GM20000 (cell line): ENCODE measurements at regions not wholly inside any gene's neighbourhood (a gene's known extent, or its start where the extent isn't known, plus 50 kb on each side); places are given as distances from the start of the nearest gene placed in this dataset.
"Not testable (repeated sequence)": the region's sequence is repeated elsewhere in the genome, so short reads cannot be mapped to it uniquely, and the experiment has no call there.

Source experiments
- DNase-seq: peaks from one replicate; pipeline ENCODE4 v3.0.0; 2012; ENCODE audit warnings: low spot score
- TF ChIP-seq, protein P1 (sequence below): IDR thresholded peaks from 2 replicates; pipeline ENCODE4 v1.5.1; 2012; ENCODE audit warnings: mild to moderate bottlenecking, control low read depth; ENCODE audit errors: extremely low read depth, missing control alignments

DNA sequence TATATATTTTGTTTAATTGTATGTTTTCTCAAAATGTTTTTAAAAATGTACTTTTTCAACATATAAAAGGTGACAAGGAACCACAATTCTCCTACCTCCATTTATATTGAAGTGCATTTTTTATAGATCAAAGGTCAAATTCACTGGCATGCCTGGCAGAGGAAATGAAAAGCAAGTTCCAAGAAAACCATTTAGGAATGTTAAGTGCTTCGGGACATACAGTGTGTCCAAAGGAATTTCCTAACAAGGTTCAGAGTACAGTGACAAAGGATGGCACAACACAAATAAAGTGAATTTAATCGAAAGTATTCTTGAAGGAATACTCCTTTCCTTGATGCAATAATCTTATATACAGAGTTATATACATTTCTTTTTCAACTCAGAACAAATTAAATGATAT is 242.3 kb downstream of the CCER1 start:
- TF ChIP-seq, protein P1, sequence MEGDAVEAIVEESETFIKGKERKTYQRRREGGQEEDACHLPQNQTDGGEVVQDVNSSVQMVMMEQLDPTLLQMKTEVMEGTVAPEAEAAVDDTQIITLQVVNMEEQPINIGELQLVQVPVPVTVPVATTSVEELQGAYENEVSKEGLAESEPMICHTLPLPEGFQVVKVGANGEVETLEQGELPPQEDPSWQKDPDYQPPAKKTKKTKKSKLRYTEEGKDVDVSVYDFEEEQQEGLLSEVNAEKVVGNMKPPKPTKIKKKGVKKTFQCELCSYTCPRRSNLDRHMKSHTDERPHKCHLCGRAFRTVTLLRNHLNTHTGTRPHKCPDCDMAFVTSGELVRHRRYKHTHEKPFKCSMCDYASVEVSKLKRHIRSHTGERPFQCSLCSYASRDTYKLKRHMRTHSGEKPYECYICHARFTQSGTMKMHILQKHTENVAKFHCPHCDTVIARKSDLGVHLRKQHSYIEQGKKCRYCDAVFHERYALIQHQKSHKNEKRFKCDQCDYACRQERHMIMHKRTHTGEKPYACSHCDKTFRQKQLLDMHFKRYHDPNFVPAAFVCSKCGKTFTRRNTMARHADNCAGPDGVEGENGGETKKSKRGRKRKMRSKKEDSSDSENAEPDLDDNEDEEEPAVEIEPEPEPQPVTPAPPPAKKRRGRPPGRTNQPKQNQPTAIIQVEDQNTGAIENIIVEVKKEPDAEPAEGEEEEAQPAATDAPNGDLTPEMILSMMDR: no peak
- DNase-seq: no peak

DNA sequence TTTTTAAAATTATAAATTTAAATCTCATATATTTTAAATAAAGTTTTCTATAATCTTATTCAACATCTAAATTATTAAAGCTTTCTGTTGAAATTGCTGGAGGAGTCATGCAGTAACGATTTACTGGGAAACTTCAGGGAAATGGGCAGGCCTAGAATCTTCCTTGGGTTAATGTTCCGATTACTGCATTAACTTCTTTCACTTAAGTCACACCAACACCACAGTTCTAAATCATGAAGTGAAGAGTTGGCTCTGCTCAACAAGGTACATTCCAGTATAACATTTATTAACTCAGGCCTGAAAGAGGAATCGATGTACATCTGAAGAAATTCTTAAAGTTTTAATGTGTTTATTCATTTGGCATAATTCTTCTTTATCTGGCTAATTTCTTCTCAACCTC is 244.3 kb downstream of the CCER1 start:
- DNase-seq: no peak
- TF ChIP-seq, protein P1: no peak

DNA sequence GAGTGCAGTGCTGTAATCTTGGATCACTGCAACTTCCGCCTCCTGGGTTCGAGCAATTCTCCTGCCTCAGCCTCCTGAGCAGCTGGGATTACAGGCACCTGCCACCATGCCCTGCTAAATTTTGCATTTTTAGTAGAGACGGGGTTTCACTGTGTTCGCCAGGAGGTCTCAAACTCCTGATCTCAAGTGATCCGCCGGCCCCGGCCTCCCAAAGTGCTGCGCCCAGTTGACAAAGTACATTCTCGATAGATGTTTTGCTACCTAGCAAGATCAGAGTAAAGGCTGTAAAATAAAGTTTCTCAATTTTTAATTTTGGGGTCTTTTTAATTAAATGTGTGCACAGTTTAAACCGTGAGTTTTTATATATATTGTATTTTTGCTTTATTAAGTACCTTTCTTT is 248.9 kb downstream of the CCER1 start:
- TF ChIP-seq, protein P1: no peak
- DNase-seq: no peak

DNA sequence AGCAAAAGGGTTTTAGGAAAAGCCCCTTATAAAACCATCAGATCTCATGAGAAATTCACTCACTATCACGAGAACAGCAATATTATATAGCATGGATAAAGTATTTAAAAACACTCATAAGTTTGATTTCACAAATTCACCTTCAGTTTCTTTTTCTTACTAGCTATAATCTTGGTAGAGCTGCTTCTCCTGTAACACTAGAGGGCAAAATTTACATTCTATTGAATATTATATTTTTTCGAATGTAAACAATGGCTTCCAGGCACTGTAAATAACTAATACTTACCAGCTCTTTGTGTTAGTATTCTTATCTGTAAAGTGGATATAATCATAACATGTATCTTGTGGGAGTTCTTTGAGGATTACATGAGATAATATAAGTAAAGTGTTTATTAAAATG is 259.6 kb downstream of the CCER1 start:
- DNase-seq: no peak
- TF ChIP-seq, protein P1: no peak

DNA sequence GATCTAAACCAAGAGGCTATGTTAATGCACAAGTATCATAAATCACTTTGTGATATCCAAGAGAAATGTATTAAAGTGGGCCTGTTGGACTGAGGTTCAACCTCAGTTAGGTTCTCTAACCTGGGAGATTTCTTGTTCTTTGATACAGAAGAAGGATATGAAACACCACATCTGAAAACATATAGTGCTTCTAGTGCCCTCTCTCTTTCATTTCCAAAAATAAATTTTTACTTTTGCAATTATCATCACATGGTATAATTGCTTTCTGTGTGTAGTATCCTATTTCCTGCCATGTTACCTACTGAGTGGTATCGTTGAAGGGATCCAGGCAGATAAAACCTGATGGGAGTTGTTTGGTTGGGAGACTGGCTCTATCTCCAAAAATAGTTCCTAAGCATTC is 264.9 kb downstream of the CCER1 start:
- TF ChIP-seq, protein P1: no peak
- no peak for DNase-seq

DNA sequence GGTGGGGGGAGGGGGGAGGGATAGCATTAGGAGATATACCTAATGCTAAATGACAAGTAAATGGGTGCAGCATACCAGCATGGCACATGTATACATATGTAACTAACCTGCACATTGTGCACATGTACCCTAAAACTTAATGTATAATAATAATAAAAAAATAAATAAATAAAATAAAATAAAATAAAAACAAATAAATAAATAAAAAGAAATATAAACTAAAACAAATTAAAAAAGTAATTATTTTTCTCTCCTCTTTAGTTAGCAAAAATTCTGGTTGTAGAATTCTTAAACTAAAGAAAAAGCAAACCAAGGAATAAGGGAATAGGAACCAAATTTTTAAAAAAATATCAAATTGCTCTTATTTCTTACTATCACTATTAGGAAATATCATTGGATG is 267.3 kb downstream of the CCER1 start:
- not testable (repeated sequence) for DNase-seq

DNA sequence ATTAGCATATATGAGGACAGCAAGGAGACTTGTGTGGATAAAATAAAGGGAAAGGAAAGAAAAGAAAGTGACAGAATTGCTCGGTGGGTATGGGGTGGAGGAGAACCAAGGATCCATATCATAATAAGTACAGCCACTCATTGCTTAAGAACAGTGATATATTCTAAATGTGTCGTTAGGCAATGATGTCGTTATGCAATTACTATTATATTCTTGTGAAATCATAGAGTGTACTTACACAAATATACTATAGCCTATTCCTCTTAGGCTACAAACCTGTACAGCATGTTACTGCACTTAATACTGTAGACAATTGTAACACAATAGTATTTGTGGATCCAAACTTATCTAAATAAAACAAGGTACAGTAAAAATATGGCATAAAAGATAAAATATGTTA is 271.1 kb downstream of the CCER1 start:
- no peak for DNase-seq
- TF ChIP-seq, protein P1: no peak

DNA sequence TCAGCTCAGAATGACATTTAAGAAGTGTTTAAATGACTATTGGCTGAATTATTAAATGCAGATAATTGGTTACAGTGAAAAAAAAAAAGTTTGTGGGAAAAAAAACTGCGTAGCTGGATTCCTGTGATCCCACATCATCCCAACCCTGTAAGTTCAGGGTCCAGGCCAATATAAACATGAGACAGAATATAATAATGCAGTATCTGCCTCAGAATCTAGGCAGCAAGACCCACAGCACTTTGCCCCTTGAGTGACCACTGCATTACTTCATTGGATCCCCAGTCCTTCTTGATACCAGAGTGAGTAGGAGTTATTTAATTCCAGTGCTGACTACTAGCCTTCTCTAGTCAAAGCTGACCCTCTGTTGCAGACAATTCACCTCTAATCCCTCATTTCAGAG is 272.6 kb downstream of the CCER1 start:
- no peak for DNase-seq
- TF ChIP-seq, protein P1: no peak
